ENCODE measurements at regions not wholly inside any gene's neighbourhood (a gene's known extent, or its start where the extent isn't known, plus 50 kb on each side); places are given as distances from the start of the nearest gene placed in this dataset.

DNA sequence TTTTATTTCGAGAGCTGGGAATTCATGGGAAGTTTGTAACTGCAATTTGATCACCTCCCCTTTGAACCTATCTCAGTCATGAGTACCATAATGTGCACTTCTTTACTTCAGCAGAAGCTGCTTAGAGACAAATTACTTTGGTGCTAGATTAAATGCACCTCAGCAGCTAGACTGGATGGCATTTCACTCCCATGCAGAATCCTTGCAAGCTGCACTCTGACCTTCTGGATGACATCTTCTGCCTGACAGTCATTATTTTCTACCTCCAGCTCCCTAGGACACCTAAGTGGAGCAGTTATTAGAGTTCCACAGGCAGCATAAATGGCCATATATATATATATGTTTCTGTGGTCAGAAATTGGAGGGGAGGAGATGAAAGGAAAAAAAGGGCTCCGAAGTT lies 366.0 kb upstream of the TMPRSS15 start:
- DNase-seq (no peak), ATAC-seq (ENCODE audit: insufficient read depth, low FRiP score) (no peak)
- WGBS, 2 donors, result 80 to 84% methylated on average over 2 of the region's 2 CpGs
- Histone ChIP-seq H3K27ac (ENCODE audit: low read depth in 1 of 2, low read length in 1 of 2) (no peak overlapping the region), H3K4me3 (no peak overlapping the region), H3K9me3 (ENCODE audit: control insufficient read depth in 4 of 4, insufficient read depth in 3 of 4, low read length in 3 of 4) (peaks cover 0 to 2% (median 0%) of the 10 kb centered on the region in 4 donors), H3K9ac (ENCODE audit: insufficient read depth in 1 of 2, low read length in 2 of 2) (no peak overlapping the region), H3K27me3 (ENCODE audit: control insufficient read depth in 3 of 3, insufficient read depth in 3 of 3, low read length in 2 of 3) (no peaks in the 10 kb centered on the region), H3K36me3 (ENCODE audit: control insufficient read depth in 4 of 4, insufficient read depth in 4 of 4, low read length in 4 of 4) (no peaks in the 10 kb centered on the region), H3K4me1 (ENCODE audit: control insufficient read depth in 5 of 5, insufficient read depth in 5 of 5, low read length in 5 of 5) (no peaks in the 10 kb centered on the region)
- TF ChIP-seq, protein P1, sequence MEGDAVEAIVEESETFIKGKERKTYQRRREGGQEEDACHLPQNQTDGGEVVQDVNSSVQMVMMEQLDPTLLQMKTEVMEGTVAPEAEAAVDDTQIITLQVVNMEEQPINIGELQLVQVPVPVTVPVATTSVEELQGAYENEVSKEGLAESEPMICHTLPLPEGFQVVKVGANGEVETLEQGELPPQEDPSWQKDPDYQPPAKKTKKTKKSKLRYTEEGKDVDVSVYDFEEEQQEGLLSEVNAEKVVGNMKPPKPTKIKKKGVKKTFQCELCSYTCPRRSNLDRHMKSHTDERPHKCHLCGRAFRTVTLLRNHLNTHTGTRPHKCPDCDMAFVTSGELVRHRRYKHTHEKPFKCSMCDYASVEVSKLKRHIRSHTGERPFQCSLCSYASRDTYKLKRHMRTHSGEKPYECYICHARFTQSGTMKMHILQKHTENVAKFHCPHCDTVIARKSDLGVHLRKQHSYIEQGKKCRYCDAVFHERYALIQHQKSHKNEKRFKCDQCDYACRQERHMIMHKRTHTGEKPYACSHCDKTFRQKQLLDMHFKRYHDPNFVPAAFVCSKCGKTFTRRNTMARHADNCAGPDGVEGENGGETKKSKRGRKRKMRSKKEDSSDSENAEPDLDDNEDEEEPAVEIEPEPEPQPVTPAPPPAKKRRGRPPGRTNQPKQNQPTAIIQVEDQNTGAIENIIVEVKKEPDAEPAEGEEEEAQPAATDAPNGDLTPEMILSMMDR (IDR thresholded peaks at IDR 0.05; ENCODE audit: control extremely low read depth, extremely low read depth), result no peak

- DNase-seq (no peak), ATAC-seq (ENCODE audit: insufficient read depth, low FRiP score) (no peak)
- Histone ChIP-seq H3K4me1 (ENCODE audit: control insufficient read depth in 5 of 5, insufficient read depth in 5 of 5, low read length in 5 of 5) (peaks cover 0 to 2% (median 0%) of the 10 kb centered on the region in 5 donors), H3K27me3 (ENCODE audit: control insufficient read depth in 3 of 3, insufficient read depth in 3 of 3, low read length in 2 of 3) (no peaks in the 10 kb centered on the region), H3K9ac (ENCODE audit: insufficient read depth in 1 of 2, low read length in 2 of 2) (no peak overlapping the region), H3K36me3 (ENCODE audit: control insufficient read depth in 4 of 4, insufficient read depth in 4 of 4, low read length in 4 of 4) (no peaks in the 10 kb centered on the region), H3K4me3 (no peak overlapping the region), H3K9me3 (ENCODE audit: control insufficient read depth in 4 of 4, insufficient read depth in 3 of 4, low read length in 3 of 4) (peaks cover 0 to 3% (median 0%) of the 10 kb centered on the region in 4 donors), H3K27ac (ENCODE audit: low read depth in 1 of 2, low read length in 1 of 2) (no peak overlapping the region)
- TF ChIP-seq, protein P1 (IDR thresholded peaks at IDR 0.05; ENCODE audit: control extremely low read depth, extremely low read depth), result no peak
- WGBS, 2 donors, result 71 to 81% methylated on average over 4 of the region's 4 CpGs
These were observed 368.3 kb upstream of the TMPRSS15 start for GRCh38 chr21:18771845-18772380.

- H3K27ac ChIP-seq (ENCODE audit: low read depth in 1 of 2, low read length in 1 of 2), result no peak overlapping the region
- WGBS, 2 donors, result 67 to 73% methylated on average over 2 of the region's 2 CpGs
- no peaks in the 10 kb centered on the region for H3K27me3 ChIP-seq (ENCODE audit: control insufficient read depth in 3 of 3, insufficient read depth in 3 of 3, low read length in 2 of 3)
- H3K4me1 ChIP-seq (ENCODE audit: control insufficient read depth in 5 of 5, insufficient read depth in 5 of 5, low read length in 5 of 5), result peaks cover 0 to 5% (median 0%) of the 10 kb centered on the region in 5 donors
- no peak overlapping the region for H3K9ac ChIP-seq (ENCODE audit: insufficient read depth in 1 of 2, low read length in 2 of 2)
- ATAC-seq (ENCODE audit: insufficient read depth, low FRiP score) (no peak), DNase-seq (no peak)
- H3K4me3 ChIP-seq, result no peak overlapping the region
- TF ChIP-seq, protein P1 (IDR thresholded peaks at IDR 0.05; ENCODE audit: control extremely low read depth, extremely low read depth), result no peak
- no peaks in the 10 kb centered on the region for H3K36me3 ChIP-seq (ENCODE audit: control insufficient read depth in 4 of 4, insufficient read depth in 4 of 4, low read length in 4 of 4)
- H3K9me3 ChIP-seq (ENCODE audit: control insufficient read depth in 4 of 4, insufficient read depth in 3 of 4, low read length in 3 of 4), result peaks cover 0 to 3% (median 0%) of the 10 kb centered on the region in 4 donors
These were observed 368.8 kb upstream of the TMPRSS15 start for GRCh38 chr21:18772404-18772803.

- Histone ChIP-seq H3K27ac (ENCODE audit: low read depth in 1 of 2, low read length in 1 of 2) (no peak overlapping the region), H3K9ac (ENCODE audit: insufficient read depth in 1 of 2, low read length in 2 of 2) (no peak overlapping the region), H3K9me3 (ENCODE audit: control insufficient read depth in 4 of 4, insufficient read depth in 3 of 4, low read length in 3 of 4) (peaks cover 0 to 3% (median 0%) of the 10 kb centered on the region in 4 donors), H3K27me3 (ENCODE audit: control insufficient read depth in 3 of 3, insufficient read depth in 3 of 3, low read length in 2 of 3) (no peaks in the 10 kb centered on the region), H3K36me3 (ENCODE audit: control insufficient read depth in 4 of 4, insufficient read depth in 4 of 4, low read length in 4 of 4) (no peaks in the 10 kb centered on the region), H3K4me3 (no peak overlapping the region), H3K4me1 (ENCODE audit: control insufficient read depth in 5 of 5, insufficient read depth in 5 of 5, low read length in 5 of 5) (peaks cover 0 to 5% (median 0%) of the 10 kb centered on the region in 5 donors)
- WGBS, 2 donors, result 73 to 78% methylated on average over 2 of the region's 2 CpGs
- TF ChIP-seq, protein P1 (IDR thresholded peaks at IDR 0.05; ENCODE audit: control extremely low read depth, extremely low read depth), result no peak
- DNase-seq (no peak), ATAC-seq (ENCODE audit: insufficient read depth, low FRiP score) (no peak)
These were observed 369.3 kb upstream of the TMPRSS15 start for GRCh38 chr21:18772897-18773296.

Measured in lung (tissue), 11 donors.